Mammary epithelial cell (primary cell): ENCODE measurements at regions not wholly inside any gene's neighbourhood (a gene's known extent, or its start where the extent isn't known, plus 50 kb on each side); places are given as distances from the start of the nearest gene placed in this dataset.

ENCODE experiments used
- EZH2 ChIP-seq: IDR thresholded peaks from 2 replicates; pipeline ENCODE4 v1.6.1; 2012; ENCODE audit warnings: low read length, inconsistent platforms, borderline replicate concordance
- TF ChIP-seq, protein P1 (sequence below), 2 donors: IDR thresholded peaks in 1 of 2; conservative IDR thresholded peaks in 1 of 2; 2 replicates each; pipeline ENCODE4 v1.5.1; 2011 to 2012; ENCODE audit warnings: inconsistent platforms in 2 of 2, low read length in 2 of 2, mild to moderate bottlenecking in 2 of 2, control low read depth in 1 of 2, low read depth in 1 of 2; ENCODE audit not compliant: insufficient read depth in 1 of 2; ENCODE audit errors: extremely low read depth in 1 of 2

DNA sequence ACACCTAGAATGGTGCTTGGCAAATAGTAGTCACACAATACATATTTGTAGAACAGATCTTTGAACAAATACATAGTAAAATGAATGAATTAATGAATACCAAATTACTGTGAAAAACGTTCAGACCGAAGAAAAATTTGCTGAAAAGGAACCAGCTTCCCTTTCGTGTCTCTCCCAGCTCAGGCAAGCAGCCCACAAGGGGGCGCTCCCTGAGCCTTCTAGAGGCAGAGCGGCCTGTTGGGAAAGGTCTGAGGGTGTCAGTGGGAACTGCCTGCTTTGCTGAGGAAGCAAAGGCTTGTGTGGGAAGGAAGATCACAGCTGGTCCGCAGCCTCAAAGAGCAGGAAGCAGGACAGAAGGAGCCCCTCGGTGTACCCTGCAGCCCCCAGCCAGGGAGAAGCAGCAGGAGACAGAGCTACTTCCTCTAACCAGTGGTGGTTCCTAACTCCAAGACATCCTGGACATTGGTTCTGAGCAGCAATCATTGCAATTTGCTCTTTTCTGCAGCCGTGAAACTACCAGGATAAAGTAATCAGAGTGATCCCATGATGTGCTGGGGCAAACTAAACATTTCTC, 231.1 kb downstream of the ANKRD30B start:
- TF ChIP-seq, protein P1, sequence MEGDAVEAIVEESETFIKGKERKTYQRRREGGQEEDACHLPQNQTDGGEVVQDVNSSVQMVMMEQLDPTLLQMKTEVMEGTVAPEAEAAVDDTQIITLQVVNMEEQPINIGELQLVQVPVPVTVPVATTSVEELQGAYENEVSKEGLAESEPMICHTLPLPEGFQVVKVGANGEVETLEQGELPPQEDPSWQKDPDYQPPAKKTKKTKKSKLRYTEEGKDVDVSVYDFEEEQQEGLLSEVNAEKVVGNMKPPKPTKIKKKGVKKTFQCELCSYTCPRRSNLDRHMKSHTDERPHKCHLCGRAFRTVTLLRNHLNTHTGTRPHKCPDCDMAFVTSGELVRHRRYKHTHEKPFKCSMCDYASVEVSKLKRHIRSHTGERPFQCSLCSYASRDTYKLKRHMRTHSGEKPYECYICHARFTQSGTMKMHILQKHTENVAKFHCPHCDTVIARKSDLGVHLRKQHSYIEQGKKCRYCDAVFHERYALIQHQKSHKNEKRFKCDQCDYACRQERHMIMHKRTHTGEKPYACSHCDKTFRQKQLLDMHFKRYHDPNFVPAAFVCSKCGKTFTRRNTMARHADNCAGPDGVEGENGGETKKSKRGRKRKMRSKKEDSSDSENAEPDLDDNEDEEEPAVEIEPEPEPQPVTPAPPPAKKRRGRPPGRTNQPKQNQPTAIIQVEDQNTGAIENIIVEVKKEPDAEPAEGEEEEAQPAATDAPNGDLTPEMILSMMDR (conservative IDR thresholded peaks at IDR 0.05 in 1 of 2, IDR thresholded peaks at IDR 0.05 in 1 of 2; ENCODE audit: extremely low read depth in 1 of 2, insufficient read depth in 1 of 2, low read depth in 1 of 2, low read length in 2 of 2), result peak; percentile 23 to 45
- TF ChIP-seq EZH2, result no peak
